ENCODE measurements at regions not wholly inside any gene's neighbourhood (a gene's known extent, or its start where the extent isn't known, plus 50 kb on each side); places are given as distances from the start of the nearest gene placed in this dataset.

DNA sequence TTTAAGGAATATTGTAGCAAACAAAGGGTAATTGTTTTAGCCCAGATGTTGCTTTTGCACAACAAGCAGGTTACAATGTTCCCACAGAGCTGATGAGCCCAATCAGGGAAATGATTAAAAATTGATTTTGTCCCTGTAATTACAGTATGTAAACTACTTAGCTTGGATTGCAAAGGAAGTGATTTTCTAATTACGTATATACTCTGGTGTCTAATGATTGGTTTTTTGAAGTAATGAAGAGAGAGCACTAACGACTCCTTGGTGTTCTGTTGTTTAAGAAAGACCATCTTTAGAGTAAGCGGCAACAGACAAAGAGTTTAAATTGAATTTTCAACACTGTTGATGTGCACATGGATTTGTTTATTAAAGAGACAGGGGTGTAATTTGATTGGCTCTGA, 95.3 kb upstream of the ZNF536 start:
- Histone ChIP-seq H3K9me3 (ENCODE audit: control insufficient read depth, insufficient read depth, low read length) (peaks cover 48% of the 10 kb centered on the region), H3K27ac (ENCODE audit: low read depth, low read length) (no peak overlapping the region), H3K4me3 (ENCODE audit: low read depth, low read length) (no peak overlapping the region), H3K27me3 (ENCODE audit: control insufficient read depth, insufficient read depth, low read length) (no peaks in the 10 kb centered on the region)
- ChIA-PET CTCF (no interaction called here), POLR2A (no interaction called here)
- TF ChIP-seq, protein P1, sequence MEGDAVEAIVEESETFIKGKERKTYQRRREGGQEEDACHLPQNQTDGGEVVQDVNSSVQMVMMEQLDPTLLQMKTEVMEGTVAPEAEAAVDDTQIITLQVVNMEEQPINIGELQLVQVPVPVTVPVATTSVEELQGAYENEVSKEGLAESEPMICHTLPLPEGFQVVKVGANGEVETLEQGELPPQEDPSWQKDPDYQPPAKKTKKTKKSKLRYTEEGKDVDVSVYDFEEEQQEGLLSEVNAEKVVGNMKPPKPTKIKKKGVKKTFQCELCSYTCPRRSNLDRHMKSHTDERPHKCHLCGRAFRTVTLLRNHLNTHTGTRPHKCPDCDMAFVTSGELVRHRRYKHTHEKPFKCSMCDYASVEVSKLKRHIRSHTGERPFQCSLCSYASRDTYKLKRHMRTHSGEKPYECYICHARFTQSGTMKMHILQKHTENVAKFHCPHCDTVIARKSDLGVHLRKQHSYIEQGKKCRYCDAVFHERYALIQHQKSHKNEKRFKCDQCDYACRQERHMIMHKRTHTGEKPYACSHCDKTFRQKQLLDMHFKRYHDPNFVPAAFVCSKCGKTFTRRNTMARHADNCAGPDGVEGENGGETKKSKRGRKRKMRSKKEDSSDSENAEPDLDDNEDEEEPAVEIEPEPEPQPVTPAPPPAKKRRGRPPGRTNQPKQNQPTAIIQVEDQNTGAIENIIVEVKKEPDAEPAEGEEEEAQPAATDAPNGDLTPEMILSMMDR (IDR thresholded peaks at IDR 0.05; ENCODE audit: low read depth, low read length): no peak
- DNase-seq (ENCODE audit: low read depth, low spot score): no peak

DNA sequence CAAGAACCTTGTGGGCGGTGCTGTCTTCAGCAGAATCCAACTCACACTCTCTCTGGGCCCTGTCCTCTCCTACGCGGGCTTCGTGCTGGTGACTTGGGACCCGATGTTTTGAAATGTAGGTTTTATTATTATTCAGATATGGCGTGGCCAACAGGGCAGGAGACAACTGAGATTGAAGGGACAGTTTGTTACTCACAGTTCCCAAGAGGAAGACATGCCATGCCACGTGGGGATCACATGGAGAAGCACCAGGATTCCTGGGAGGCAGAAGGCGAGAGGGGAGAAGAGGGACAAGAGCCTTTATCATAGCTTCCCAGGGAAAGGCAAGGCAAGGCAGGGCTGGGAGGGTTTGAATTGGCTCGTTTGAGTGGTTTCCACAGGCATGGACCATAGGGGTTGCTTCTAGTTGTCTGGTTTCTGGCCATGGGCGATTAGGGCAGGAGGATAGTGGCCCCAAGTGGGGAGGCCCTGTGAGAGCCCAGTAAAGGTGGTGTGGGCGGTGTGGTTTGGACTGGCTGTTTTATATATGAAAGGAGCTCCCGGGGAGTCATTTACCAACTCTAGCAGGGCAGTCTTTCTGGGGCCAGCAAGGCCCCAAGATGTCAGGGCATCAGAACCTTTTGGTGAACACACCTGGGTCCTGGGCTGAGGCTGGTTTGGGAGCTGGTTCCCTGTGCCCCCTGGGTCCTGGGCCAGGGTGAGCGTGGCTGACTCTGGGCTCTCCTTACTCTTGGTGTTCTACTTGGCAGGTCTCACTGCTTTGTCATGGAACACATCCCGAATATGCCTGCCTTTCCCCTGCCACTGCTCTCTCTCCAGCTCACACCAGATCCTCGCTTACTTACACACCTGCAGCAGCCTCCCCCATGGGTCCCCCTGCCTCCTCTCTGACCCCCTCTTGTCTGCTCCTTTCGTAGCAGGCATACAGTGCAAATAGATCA, 94.0 kb upstream of the ZNF536 start:
- ChIA-PET CTCF (no interaction called here), POLR2A (no interaction called here)
- TF ChIP-seq, protein P1 (IDR thresholded peaks at IDR 0.05; ENCODE audit: low read depth, low read length): no peak
- Histone ChIP-seq H3K9me3 (ENCODE audit: control insufficient read depth, insufficient read depth, low read length) (peaks cover 54% of the 10 kb centered on the region), H3K27me3 (ENCODE audit: control insufficient read depth, insufficient read depth, low read length) (no peaks in the 10 kb centered on the region), H3K4me3 (ENCODE audit: low read depth, low read length) (no peak overlapping the region), H3K27ac (ENCODE audit: low read depth, low read length) (no peak overlapping the region)
- no peak for DNase-seq (ENCODE audit: low read depth, low spot score)

DNA sequence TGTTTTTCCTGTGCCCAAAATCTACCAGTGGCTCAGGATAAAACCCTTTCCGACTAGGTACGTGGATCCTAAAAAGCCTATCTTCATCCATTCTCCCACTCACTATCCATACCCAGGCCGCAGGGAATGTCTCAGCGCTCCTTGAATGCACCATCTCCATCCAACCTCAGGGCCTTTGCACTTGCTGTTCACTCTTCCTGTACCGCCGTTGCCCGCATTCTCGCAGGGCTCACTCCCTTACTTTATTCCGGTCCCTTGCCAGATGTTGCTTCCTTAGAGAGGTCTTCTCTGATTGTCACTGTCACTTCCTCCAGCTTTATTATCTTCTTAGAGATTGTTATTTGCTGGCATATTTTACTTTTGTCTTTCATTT, 93.3 kb upstream of the ZNF536 start:
- Histone ChIP-seq H3K9me3 (ENCODE audit: control insufficient read depth, insufficient read depth, low read length) (peaks cover 54% of the 10 kb centered on the region), H3K27me3 (ENCODE audit: control insufficient read depth, insufficient read depth, low read length) (no peaks in the 10 kb centered on the region), H3K27ac (ENCODE audit: low read depth, low read length) (no peak overlapping the region), H3K4me3 (ENCODE audit: low read depth, low read length) (no peak overlapping the region)
- CTCF ChIA-PET: no interaction called here
- TF ChIP-seq, protein P1 (IDR thresholded peaks at IDR 0.05; ENCODE audit: low read depth, low read length): no peak
- no peak for DNase-seq (ENCODE audit: low read depth, low spot score)
- POLR2A ChIA-PET: no interaction called here

DNA sequence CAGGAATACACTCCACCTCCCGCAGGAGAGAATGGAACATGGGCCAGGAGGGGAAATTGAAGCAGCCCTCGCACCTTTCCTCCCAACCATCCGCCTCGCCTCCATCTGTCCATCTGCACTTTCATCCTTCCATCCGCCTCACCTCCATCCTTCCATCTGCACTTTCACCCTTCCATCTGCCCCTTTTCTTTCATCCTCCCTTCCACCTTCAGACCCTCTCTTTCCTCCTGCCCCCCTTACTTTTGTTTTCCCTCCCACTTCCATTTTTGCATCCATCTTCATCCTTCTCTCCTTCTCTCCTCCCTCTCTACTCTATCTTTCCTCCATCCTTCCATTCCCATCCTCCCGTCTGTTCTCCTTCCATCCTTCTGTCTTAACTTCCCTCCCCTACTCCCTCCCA, 92.2 kb upstream of the ZNF536 start:
- Histone ChIP-seq H3K4me3 (ENCODE audit: low read depth, low read length) (no peak overlapping the region), H3K27ac (ENCODE audit: low read depth, low read length) (no peak overlapping the region), H3K27me3 (ENCODE audit: control insufficient read depth, insufficient read depth, low read length) (no peaks in the 10 kb centered on the region), H3K9me3 (ENCODE audit: control insufficient read depth, insufficient read depth, low read length) (peaks cover 59% of the 10 kb centered on the region)
- ChIA-PET CTCF (no interaction called here), POLR2A (no interaction called here)
- TF ChIP-seq, protein P1 (IDR thresholded peaks at IDR 0.05; ENCODE audit: low read depth, low read length): no peak
- DNase-seq (ENCODE audit: low read depth, low spot score): no peak

DNA sequence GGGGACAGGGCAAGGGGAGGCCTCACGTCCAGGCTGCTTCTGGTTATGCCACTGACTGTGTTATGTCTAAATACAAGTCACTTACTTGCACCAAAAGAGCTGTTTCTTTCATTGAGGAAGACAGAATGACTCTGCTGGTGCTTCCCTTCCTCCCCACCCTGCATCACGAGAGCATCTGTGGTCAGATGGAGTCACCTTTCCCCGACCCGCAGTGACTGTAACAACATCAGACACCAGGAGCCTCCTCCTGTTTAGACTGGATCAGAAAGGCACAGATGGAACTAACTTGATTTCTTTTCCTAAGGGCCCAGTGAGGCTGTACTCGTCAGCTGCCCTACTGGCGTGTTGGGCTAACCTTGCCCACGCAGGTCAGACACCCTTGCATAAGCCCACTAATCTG, 90.3 kb upstream of the ZNF536 start:
- TF ChIP-seq, protein P1 (IDR thresholded peaks at IDR 0.05; ENCODE audit: low read depth, low read length): no peak
- peaks cover 58% of the 10 kb centered on the region for H3K9me3 ChIP-seq (ENCODE audit: control insufficient read depth, insufficient read depth, low read length)
- H3K27me3 ChIP-seq (ENCODE audit: control insufficient read depth, insufficient read depth, low read length): no peaks in the 10 kb centered on the region
- ChIA-PET CTCF (no interaction called here), POLR2A (no interaction called here)
- no peak overlapping the region for H3K4me3 ChIP-seq (ENCODE audit: low read depth, low read length)
- no peak overlapping the region for H3K27ac ChIP-seq (ENCODE audit: low read depth, low read length)
- DNase-seq (ENCODE audit: low read depth, low spot score): no peak

Measured in AG04450 (cell line).